GM04503 (cell line): ENCODE measurements at regions not wholly inside any gene's neighbourhood (a gene's known extent, or its start where the extent isn't known, plus 50 kb on each side); places are given as distances from the start of the nearest gene placed in this dataset.

ENCODE experiments used
- DNase-seq: peaks from one replicate; pipeline ENCODE4 v3.0.0-alpha.2; 2012; ENCODE audit warnings: low read depth

DNA sequence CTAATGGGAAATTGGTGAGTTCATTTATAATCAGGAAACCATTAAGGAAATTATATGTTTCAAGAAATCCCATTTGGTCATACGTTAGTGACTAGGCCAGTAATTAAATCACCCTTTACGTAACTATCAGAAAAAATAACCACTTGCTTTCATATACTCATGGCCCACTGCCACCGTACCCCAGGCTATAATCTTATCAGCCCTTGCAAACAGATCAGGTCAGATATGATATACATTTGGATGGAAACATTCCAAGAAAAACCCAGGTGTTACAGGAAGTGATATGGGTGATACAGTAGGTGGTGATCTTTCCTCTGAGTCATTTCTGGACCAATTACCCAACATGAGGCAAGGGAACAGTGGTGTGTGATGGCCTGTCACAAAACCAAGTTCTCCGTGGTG is 481.0 kb upstream of the SEMA3A start:
- DNase-seq, result no peak

DNA sequence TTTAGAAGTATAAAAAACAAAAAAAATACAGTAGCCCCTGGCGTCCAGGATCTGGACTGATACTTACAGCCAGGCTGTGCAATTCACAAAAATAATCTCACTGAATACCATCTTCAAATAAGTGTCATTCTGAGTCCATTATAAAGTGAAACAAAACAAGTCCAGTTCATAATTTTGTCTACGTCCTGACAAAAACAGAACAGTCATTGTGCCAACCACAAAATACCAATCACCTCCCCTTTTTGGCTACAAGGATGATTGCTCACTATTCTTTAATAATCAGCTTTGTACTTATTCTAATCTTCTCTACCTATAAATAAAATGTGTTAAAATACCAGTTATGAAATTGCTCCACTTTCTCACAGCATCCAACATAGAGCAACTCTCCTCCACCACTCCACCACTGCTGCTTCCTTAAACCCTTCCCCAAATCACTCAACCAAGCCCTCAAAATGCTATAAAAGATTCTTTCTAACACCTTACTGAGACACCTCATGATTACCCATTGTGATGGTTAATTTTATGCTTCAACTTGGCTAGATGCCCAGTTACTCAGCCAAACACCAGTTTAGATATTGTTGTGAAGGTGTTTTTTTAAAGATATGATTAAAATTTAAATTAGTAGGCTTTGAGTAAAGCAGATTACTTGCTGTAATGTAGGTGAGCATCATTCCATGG is 479.8 kb upstream of the SEMA3A start:
- DNase-seq, result no peak

- DNase-seq, result no peak
Observed at GRCh38 chr7:84669177-84669732, 474.7 kb upstream of the SEMA3A start.

- DNase-seq, result no peak
Observed at GRCh38 chr7:84668116-84668515, 473.5 kb upstream of the SEMA3A start.

- no peak for DNase-seq
Observed at GRCh38 chr7:84666651-84667050, 472.1 kb upstream of the SEMA3A start.

- DNase-seq, result no peak
Observed at GRCh38 chr7:84665339-84665738, 470.8 kb upstream of the SEMA3A start.

DNA sequence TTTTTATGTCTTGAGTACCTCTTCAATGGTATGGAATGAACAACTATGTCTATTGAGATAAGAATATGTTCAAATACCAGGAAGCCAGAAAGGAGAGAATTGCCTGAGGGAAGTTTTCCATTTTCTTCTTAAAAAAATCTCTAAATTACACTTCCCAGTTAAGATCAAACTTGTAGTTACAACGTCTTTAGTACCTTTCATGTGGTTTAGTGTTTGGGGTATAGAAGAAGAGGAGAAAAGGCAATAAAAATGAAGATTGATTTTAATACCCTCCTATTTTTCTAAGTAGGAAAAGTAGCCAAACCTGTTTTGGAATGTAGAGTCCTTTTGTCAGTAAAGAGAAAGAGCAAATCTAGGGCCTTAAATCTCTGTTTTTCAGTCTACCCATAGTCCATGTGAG is 470.0 kb upstream of the SEMA3A start:
- no peak for DNase-seq

GRCh38 chr7:84663224-84663623 is 468.6 kb upstream of the SEMA3A start:
- no peak for DNase-seq

DNA sequence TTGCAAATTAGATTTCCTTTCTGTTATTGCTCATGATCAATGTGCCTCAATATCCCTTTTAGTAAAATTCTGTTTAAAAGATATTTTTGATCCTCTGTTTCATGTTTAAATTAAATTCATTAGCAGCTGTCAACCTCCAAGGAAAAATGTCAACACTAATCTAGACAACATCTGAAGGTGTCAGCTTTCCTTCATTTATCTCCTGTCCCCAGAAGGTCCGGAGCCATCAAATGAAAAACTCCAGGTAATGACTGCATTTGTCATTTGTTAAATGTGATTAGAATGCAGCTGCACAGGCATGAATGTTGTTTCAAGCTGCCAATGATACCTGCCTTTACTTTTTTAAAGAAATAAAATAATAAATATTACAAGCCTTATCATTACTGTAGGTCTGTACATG is 463.7 kb upstream of the SEMA3A start:
- DNase-seq, result no peak

DNA sequence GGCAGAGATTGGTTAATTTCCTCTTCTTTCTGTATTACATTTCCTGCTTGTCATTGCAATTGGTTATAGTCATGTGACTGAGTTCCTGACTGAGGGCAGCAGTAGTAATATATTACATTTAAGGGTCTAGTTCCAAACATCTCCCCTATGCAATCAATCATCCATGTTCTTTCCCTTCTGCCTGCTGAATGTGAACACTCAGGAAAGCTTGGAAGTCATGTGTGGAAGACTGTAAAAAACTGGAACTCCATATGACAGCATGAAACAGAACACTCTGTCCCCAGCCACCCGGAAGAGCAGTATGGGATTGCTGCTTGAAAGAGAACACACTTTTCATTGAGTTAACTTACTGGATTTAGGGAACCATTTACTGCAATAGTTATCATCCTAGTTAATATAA is 459.7 kb upstream of the SEMA3A start:
- no peak for DNase-seq

DNA sequence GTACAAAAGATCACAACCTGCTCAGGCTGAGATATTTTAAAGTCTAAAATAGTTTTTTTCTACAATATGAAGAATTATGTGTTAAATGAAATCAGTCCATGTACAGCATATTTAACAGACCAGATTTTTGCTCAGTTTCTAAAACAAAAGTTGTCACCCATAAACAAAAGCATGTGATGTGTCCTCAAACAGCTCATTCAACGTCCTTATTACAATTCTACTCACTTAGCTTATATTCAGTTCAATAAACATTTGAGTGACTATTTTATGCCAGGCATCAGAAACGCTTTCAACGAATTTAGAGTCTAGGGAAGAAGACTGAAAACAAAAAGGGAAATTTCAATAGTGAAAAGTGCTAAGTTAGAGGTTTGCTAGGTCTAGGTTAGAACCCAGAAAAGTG is 457.3 kb upstream of the SEMA3A start:
- no peak for DNase-seq

GRCh38 chr7:84647797-84648757 is 453.5 kb upstream of the SEMA3A start:
- peak; percentile 83 for DNase-seq

DNA sequence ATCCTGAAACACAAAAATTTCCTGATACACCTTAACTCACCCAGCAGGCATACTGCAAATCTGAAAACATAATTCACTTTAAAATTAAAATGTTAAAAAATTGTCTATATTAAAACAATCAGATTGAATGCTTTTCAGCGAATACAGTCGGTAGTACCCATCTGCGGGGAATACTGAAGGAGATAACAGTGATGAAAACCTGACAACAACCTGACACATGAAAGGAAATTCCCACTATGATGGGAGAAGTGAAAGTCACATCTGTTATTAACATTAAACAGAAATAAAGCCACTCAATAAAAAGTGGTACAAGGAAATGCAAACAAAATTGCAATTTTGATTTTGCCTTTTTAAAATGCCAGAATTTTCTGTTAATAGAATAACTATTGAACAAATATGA is 448.0 kb upstream of the SEMA3A start:
- no peak for DNase-seq

DNA sequence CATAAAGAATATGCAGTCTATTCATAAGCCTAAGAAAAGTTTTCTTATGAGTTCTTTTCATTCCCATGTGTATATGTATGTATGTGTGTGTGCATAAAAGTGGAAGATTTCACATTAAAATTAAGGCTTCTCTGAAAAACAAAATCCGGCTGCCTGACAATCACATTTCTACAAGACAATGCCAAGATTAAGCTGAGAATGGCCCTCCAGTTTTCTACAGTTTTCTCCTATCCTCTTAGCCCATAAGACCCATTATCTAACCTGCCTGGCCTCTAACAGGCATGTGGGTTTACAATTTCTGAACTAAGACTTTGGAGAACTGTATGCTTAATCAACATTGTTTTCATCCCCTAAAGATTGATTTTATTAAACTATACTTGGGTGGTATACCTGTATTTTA is 446.0 kb upstream of the SEMA3A start:
- no peak for DNase-seq

DNA sequence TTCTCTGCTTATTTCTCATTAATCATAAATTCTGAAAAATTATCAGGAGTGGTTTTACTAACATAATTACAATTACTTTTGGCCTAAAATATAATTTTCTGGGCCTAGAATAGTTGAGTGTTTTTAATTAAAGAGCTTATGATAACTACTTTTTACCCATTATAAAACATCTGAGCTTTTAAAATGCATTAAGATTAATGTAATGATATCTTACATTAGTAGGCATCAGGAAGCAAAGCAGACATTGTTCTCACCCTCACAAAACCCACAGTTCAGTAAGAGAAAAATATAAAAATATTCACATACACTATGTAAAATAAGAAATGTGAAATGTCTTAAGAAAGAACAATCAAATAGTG is 443.7 kb upstream of the SEMA3A start:
- DNase-seq, result no peak

DNA sequence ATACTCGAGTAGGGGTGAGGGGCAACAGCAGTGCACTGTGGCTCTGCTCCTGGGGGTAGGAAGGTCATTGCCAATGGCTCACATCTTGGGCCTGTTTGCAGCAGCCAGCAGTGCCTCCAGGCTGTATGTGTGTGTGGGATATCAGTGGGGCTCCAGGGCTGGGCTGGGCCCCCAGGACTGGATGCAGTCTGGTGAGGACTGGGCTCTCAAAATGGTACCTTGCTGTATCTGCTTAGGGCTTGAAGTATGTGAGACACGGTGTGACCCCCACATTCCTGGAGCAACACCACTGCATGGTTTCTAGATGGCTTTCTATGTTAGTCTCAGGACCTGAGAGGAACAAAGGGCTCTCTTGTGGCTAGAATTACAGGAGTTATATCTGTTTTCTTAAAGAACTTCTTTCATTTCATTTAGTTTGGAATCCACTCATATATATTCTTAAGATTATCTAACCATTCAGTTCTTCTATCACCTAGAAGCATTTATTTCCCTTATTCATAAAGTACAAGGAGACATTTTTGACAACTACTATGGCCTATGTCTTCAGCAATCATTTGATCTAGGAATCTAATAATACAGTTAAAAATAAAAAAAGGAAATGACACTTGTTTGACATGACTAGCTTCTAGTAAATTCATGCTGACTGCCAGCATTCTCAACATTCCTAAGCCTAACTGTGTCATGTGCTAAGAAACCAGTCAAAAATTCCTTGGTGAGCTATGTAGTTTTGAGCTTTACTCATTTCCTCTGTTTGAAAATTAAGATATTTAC is 443.2 kb upstream of the SEMA3A start:
- peak; percentile 70 for DNase-seq

GRCh38 chr7:84631913-84632312 is 437.3 kb upstream of the SEMA3A start:
- no peak for DNase-seq

GRCh38 chr7:84629640-84630318 is 435.2 kb upstream of the SEMA3A start:
- DNase-seq, result no peak

GRCh38 chr7:84629216-84629615 is 434.6 kb upstream of the SEMA3A start:
- no peak for DNase-seq

GRCh38 chr7:84627250-84627649 is 432.7 kb upstream of the SEMA3A start:
- no peak for DNase-seq

DNA sequence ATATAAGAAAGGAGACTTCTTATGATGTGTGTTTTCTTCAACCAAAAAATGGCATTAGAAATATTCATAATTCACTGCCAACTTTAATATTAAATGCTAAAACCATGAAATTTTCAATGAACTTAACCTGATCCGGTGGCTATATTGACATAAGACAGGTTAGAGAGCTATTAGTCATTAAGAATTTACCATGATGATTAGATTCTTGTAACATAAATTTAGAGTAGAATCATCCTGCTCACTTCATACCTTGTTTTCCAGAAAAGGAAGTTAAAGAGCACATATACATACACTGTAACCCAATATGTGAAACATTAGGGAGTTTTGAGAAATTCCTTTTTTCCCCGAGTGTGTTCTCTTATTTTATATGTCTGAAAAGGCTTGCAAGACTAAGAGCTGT is 430.3 kb upstream of the SEMA3A start:
- no peak for DNase-seq

DNA sequence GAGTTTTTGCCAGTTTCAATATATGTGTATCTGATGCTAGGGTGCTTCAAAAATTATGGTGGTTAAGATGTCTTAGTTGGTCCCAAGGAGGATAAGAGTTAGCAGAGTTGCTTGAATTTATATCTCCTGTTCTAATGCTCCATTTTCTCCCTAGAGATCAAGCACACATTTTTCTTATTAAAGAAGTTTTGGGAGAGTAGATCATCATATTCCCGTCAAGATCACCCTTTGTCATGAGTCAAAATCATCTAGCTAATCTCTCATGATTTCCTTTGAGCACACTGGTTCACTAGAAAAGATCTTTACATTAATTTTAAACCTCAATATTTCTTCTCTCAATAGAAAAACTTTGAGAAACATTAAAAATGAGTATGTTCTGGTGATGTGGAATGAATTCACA is 429.9 kb upstream of the SEMA3A start:
- DNase-seq, result no peak
